ENCODE measurements at regions not wholly inside any gene's neighbourhood (a gene's known extent, or its start where the extent isn't known, plus 50 kb on each side); places are given as distances from the start of the nearest gene placed in this dataset.

- no peak for TF ChIP-seq CTCF (IDR thresholded peaks at IDR 0.05)
- TF ChIP-seq POLR2A (IDR thresholded peaks at IDR 0.05), result no peak
Measured at GRCh38 chr7:110522061-110522760, 568.7 kb upstream of the LRRN3 start.

Measured in thyroid gland (tissue), 4 donors.